Panc1 (cell line): ENCODE measurements at regions not wholly inside any gene's neighbourhood (a gene's known extent, or its start where the extent isn't known, plus 50 kb on each side); places are given as distances from the start of the nearest gene placed in this dataset.

Experiments
- ATAC-seq: fragments of 200-7000 bp; cut with Tn5 transposase; 2 replicates; pipeline ENCODE4 v1.9.1; 2020; ENCODE audit warnings: mild to moderate bottlenecking, moderate library complexity
- BruUV-seq: library from RNA; stranded (reverse); fragments of 400-500 nt; replicated peaks from 2 replicates; lab custom pipeline; 2021; lab: Mats Ljungman, UMichigan
- CTCF ChIA-PET: fragments of 300-600 bp; sonication (Branson Sonifier 250); formaldehyde crosslinking; loops from one replicate; lab custom pipeline; 2022; ENCODE audit warnings: antibody characterized with exemption; lab: Charles Lee
- POLR2A ChIA-PET: fragments of 300-600 bp; sonication (Branson Sonifier 250); formaldehyde crosslinking; loops from one replicate; lab custom pipeline; 2022; ENCODE audit warnings: antibody characterized with exemption; lab: Charles Lee
- DNase-seq: peaks from one replicate; pipeline ENCODE4 v3.0.0-alpha.2; 2010; ENCODE audit warnings: low read depth, low spot score
- H3K27ac ChIP-seq: 2 replicates; pipeline ENCODE4 v1.5.1; 2011; ENCODE audit warnings: mild to moderate bottlenecking, low read length, inconsistent platforms
- H3K27me3 ChIP-seq: fragments of 200-500 bp; sonication (Bioruptor generic); 2 replicates; pipeline ENCODE4 v1.6.0; 2014; ENCODE audit warnings: low read length, inconsistent platforms; ENCODE audit not compliant: control insufficient read depth, insufficient read depth
- H3K36me3 ChIP-seq: fragments of 200-500 bp; sonication (Bioruptor generic); 2 replicates; pipeline ENCODE4 v1.5.1; 2014; ENCODE audit warnings: inconsistent platforms, mild to moderate bottlenecking, low read length, moderate library complexity; ENCODE audit not compliant: control insufficient read depth, insufficient read depth
- H3K4me1 ChIP-seq: 2 replicates; pipeline ENCODE4 v1.5.1; 2011; ENCODE audit warnings: inconsistent platforms, mild to moderate bottlenecking, low read length, moderate library complexity; ENCODE audit not compliant: control insufficient read depth, insufficient read depth
- H3K4me3 ChIP-seq, 2 experiments: 2 replicates each; pipeline ENCODE4 v1.5.1; 2011 to 2012; ENCODE audit warnings: low read depth in 2 of 2, low read length in 2 of 2, mild to moderate bottlenecking in 2 of 2, inconsistent platforms in 1 of 2, moderate library complexity in 1 of 2
- H3K9me3 ChIP-seq: fragments of 200-500 bp; sonication (Bioruptor generic); 2 replicates; pipeline ENCODE4 v1.5.1; 2014; ENCODE audit warnings: low read depth, mild to moderate bottlenecking, inconsistent platforms, low read length, moderate library complexity; ENCODE audit not compliant: control insufficient read depth, insufficient read depth
- POLR2AphosphoS5 ChIP-seq: IDR thresholded peaks from 2 replicates; pipeline ENCODE4 v1.6.1; 2012; ENCODE audit warnings: mild to moderate bottlenecking, low read depth, low read length, moderate library complexity
- SIN3A ChIP-seq: IDR thresholded peaks from 2 replicates; pipeline ENCODE4 v1.6.1; 2012; ENCODE audit warnings: low read depth, mild to moderate bottlenecking, low read length, moderate library complexity, borderline replicate concordance; ENCODE audit not compliant: insufficient read depth
- TCF7L2 ChIP-seq: IDR thresholded peaks from 2 replicates; pipeline ENCODE4 v1.6.1; 2011; ENCODE audit warnings: mild to moderate bottlenecking, low read depth, low read length, inconsistent platforms
- in situ Hi-C: cut with HindIII; loops from 2 replicates; pipeline ENCODE4 v1.10.0; 2016; ENCODE audit warnings: low sequenced_read_pairs, low pct_unique_long_range_greater_than_20kb
- intact Hi-C: fragments of 100-400 bp; cut with micrococcal nuclease; formaldehyde crosslinking; loops from one replicate; pipeline ENCODE4 v1.10.0; 2022; ENCODE audit not compliant: unreplicated experiment
- TF ChIP-seq, protein P1 (sequence below): fragments of 450-650 bp; IDR thresholded peaks from 2 replicates; pipeline ENCODE4 v1.5.1; 2017; ENCODE audit warnings: mild to moderate bottlenecking
- TF ChIP-seq, protein P2 (sequence below), 2 experiments: IDR thresholded peaks; 2 replicates each; pipeline ENCODE4 v1.6.1; 2011 to 2012; ENCODE audit warnings: low read depth in 2 of 2, control low read depth in 1 of 2, low read length in 1 of 2, mild to moderate bottlenecking in 1 of 2, moderate library complexity in 1 of 2; ENCODE audit not compliant: insufficient read depth in 1 of 2

DNA sequence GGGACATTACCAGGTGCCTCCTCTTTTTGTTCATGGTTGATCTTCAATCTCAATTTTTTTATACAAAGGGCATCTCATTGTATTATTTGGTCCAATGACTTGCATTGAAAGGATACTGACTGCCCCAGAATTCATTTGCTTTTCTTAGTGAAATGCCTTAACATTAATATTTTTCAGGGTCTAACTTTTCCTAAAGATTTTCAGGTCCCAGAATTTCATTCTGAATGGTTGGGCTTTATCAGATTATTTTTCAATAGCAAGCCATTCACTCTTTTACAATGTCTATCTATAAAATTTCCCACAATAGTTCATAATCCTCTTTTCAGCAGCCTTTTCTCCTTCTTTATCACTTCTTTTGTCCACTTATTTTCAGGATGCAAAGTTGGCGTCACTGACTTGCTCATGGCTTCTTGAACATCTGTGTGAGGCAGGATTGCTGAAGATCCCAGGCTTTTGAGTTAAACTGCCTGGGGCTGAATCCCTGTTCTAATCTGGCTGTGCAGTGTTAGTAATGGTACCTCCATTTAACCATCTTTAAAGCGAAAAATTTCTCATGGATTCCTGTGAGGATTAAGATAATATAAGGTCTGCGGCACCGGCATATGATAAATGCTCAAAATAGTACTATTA, 131.7 kb upstream of the HDAC9 start:
- no peaks in the 10 kb centered on the region for H3K36me3 ChIP-seq
- BruUV-seq: no TSS peak
- DNase-seq (no peak), ATAC-seq (no peak)
- no peak overlapping the region for H3K27ac ChIP-seq
- in situ Hi-C loops: loop anchor here (25.0 kb wide), 1 partner anchor 1298 kb away; no protein-coding TSS in a partner anchor
- intact Hi-C loops: no loop called here
- ChIA-PET POLR2A (no interaction called here), CTCF (no interaction called here)
- H3K4me1 ChIP-seq: no peaks in the 10 kb centered on the region
- no peaks in the 10 kb centered on the region for H3K27me3 ChIP-seq
- no peaks in the 10 kb centered on the region for H3K9me3 ChIP-seq
- TF ChIP-seq TCF7L2: no peak
- TF ChIP-seq, protein P1, sequence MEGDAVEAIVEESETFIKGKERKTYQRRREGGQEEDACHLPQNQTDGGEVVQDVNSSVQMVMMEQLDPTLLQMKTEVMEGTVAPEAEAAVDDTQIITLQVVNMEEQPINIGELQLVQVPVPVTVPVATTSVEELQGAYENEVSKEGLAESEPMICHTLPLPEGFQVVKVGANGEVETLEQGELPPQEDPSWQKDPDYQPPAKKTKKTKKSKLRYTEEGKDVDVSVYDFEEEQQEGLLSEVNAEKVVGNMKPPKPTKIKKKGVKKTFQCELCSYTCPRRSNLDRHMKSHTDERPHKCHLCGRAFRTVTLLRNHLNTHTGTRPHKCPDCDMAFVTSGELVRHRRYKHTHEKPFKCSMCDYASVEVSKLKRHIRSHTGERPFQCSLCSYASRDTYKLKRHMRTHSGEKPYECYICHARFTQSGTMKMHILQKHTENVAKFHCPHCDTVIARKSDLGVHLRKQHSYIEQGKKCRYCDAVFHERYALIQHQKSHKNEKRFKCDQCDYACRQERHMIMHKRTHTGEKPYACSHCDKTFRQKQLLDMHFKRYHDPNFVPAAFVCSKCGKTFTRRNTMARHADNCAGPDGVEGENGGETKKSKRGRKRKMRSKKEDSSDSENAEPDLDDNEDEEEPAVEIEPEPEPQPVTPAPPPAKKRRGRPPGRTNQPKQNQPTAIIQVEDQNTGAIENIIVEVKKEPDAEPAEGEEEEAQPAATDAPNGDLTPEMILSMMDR: no peak
- TF ChIP-seq, protein P2, sequence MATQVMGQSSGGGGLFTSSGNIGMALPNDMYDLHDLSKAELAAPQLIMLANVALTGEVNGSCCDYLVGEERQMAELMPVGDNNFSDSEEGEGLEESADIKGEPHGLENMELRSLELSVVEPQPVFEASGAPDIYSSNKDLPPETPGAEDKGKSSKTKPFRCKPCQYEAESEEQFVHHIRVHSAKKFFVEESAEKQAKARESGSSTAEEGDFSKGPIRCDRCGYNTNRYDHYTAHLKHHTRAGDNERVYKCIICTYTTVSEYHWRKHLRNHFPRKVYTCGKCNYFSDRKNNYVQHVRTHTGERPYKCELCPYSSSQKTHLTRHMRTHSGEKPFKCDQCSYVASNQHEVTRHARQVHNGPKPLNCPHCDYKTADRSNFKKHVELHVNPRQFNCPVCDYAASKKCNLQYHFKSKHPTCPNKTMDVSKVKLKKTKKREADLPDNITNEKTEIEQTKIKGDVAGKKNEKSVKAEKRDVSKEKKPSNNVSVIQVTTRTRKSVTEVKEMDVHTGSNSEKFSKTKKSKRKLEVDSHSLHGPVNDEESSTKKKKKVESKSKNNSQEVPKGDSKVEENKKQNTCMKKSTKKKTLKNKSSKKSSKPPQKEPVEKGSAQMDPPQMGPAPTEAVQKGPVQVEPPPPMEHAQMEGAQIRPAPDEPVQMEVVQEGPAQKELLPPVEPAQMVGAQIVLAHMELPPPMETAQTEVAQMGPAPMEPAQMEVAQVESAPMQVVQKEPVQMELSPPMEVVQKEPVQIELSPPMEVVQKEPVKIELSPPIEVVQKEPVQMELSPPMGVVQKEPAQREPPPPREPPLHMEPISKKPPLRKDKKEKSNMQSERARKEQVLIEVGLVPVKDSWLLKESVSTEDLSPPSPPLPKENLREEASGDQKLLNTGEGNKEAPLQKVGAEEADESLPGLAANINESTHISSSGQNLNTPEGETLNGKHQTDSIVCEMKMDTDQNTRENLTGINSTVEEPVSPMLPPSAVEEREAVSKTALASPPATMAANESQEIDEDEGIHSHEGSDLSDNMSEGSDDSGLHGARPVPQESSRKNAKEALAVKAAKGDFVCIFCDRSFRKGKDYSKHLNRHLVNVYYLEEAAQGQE (IDR thresholded peaks at IDR 0.05; ENCODE audit: insufficient read depth in 1 of 2, low read depth in 2 of 2, low read length in 1 of 2): no peak
- no peak for TF ChIP-seq POLR2AphosphoS5
- no peak for TF ChIP-seq SIN3A
- H3K4me3 ChIP-seq: no peak overlapping the region

DNA sequence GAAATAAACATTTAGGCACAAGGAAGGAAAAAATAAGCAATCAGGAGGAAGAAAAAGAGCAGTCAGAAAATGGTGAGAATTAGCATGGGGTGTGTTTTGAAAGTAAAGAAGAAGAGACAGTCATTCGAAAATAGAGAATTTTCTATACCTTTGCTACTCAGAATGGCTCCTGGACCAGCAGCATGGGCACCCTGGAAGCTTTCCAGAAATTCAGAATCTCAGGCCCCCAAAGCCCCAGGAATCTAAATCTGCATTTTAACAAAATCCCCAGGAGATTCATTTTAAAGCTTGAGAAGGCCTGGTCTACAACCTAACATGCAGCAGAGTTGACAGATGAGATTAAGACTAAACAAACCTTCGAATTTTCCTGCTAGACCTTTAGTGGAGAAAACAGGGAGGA, 131.2 kb upstream of the HDAC9 start:
- no peak for TF ChIP-seq TCF7L2
- TF ChIP-seq SIN3A: no peak
- TF ChIP-seq, protein P2 (IDR thresholded peaks at IDR 0.05; ENCODE audit: insufficient read depth in 1 of 2, low read depth in 2 of 2, low read length in 1 of 2): no peak
- no peak for TF ChIP-seq POLR2AphosphoS5
- TF ChIP-seq, protein P1: no peak
- DNase-seq (no peak), ATAC-seq (no peak)
- Histone ChIP-seq H3K27ac (no peak overlapping the region), H3K4me3 (no peak overlapping the region), H3K4me1 (no peaks in the 10 kb centered on the region), H3K27me3 (no peaks in the 10 kb centered on the region), H3K9me3 (no peaks in the 10 kb centered on the region), H3K36me3 (no peaks in the 10 kb centered on the region)
- intact Hi-C loops (no loop called here), in situ Hi-C loops (loop anchor here (25.0 kb wide), 1 partner anchor 1298 kb away; no protein-coding TSS in a partner anchor)
- ChIA-PET POLR2A (no interaction called here), CTCF (no interaction called here)
- no TSS peak for BruUV-seq
